Erythroblast (primary cell): ENCODE measurements at regions not wholly inside any gene's neighbourhood (a gene's known extent, or its start where the extent isn't known, plus 50 kb on each side); places are given as distances from the start of the nearest gene placed in this dataset.

Experiments used
- GATA1 ChIP-seq: IDR thresholded peaks from 2 replicates; pipeline ENCODE4 v1.6.1; 2011; ENCODE audit warnings: low read depth, mild to moderate bottlenecking, control low read depth, low read length, moderate library complexity
- POLR2A ChIP-seq: IDR thresholded peaks from 2 replicates; pipeline ENCODE4 v1.6.1; 2011; ENCODE audit warnings: mild to moderate bottlenecking, low read length

DNA sequence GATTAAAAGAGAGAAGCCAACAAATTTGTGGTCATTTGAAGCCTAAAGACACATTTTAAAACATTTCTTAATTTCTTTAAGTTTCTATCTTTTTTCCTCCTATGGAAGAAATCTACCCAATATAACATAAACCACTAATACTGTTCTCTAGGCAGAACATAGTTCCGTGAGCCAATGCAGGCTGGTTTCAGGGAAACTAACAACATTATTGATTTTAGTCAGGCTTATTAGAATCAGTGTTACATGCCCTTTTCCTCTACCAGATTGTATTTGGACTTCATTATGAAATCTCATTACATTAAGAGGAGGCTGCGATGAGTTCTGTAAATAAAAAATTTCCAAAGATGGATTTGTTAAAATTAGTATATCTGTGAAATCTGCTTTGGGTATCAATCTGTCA, 249.9 kb downstream of the PTBP2 start:
- no peak for TF ChIP-seq POLR2A
- no peak for TF ChIP-seq GATA1
